ENCODE measurements at regions not wholly inside any gene's neighbourhood (a gene's known extent, or its start where the extent isn't known, plus 50 kb on each side); places are given as distances from the start of the nearest gene placed in this dataset.

GRCh38 chr7:156275292-156275691 lies 365.3 kb upstream of the RNF32 start:
- TF ChIP-seq REST (IDR thresholded peaks at IDR 0.05; ENCODE audit: insufficient replicate concordance, low read depth) (no peak), SPI1 (IDR thresholded peaks at IDR 0.05; ENCODE audit: borderline replicate concordance, low read depth) (no peak), GABPA (IDR thresholded peaks at IDR 0.05; ENCODE audit: low read depth) (no peak), POLR2AphosphoS5 (IDR thresholded peaks at IDR 0.05; ENCODE audit: low read depth) (no peak), CTCF (IDR thresholded peaks at IDR 0.05; ENCODE audit: insufficient read depth, low read length) (no peak)
- no peak for DNase-seq (ENCODE audit: low read depth in 1 of 2, low spot score in 1 of 2)
- no peaks in the 10 kb centered on the region for H3K27me3 ChIP-seq (ENCODE audit: insufficient read depth, poor library complexity, severe bottlenecking)
- no peak overlapping the region for H3K27ac ChIP-seq (replicated peaks)
- H3K4me3 ChIP-seq (replicated peaks; ENCODE audit: insufficient read depth, low read length), result no peak overlapping the region

GRCh38 chr7:156274557-156274956 lies 366.0 kb upstream of the RNF32 start:
- no peak overlapping the region for H3K4me3 ChIP-seq (replicated peaks; ENCODE audit: insufficient read depth, low read length)
- no peaks in the 10 kb centered on the region for H3K27me3 ChIP-seq (ENCODE audit: insufficient read depth, poor library complexity, severe bottlenecking)
- DNase-seq (ENCODE audit: low read depth in 1 of 2, low spot score in 1 of 2), result no peak
- no peak overlapping the region for H3K27ac ChIP-seq (replicated peaks)
- no peak for TF ChIP-seq GABPA (IDR thresholded peaks at IDR 0.05; ENCODE audit: low read depth)
- no peak for TF ChIP-seq CTCF (IDR thresholded peaks at IDR 0.05; ENCODE audit: insufficient read depth, low read length)
- TF ChIP-seq POLR2AphosphoS5 (IDR thresholded peaks at IDR 0.05; ENCODE audit: low read depth), result no peak
- no peak for TF ChIP-seq REST (IDR thresholded peaks at IDR 0.05; ENCODE audit: insufficient replicate concordance, low read depth)
- TF ChIP-seq SPI1 (IDR thresholded peaks at IDR 0.05; ENCODE audit: borderline replicate concordance, low read depth), result no peak

GRCh38 chr7:156261581-156261980 lies 379.0 kb upstream of the RNF32 start:
- no peak for TF ChIP-seq REST (IDR thresholded peaks at IDR 0.05; ENCODE audit: insufficient replicate concordance, low read depth)
- TF ChIP-seq SPI1 (IDR thresholded peaks at IDR 0.05; ENCODE audit: borderline replicate concordance, low read depth), result no peak
- no peak for TF ChIP-seq CTCF (IDR thresholded peaks at IDR 0.05; ENCODE audit: insufficient read depth, low read length)
- TF ChIP-seq POLR2AphosphoS5 (IDR thresholded peaks at IDR 0.05; ENCODE audit: low read depth), result no peak
- no peak for TF ChIP-seq GABPA (IDR thresholded peaks at IDR 0.05; ENCODE audit: low read depth)
- H3K27me3 ChIP-seq (ENCODE audit: insufficient read depth, poor library complexity, severe bottlenecking), result no peaks in the 10 kb centered on the region
- no peak overlapping the region for H3K4me3 ChIP-seq (replicated peaks; ENCODE audit: insufficient read depth, low read length)
- H3K27ac ChIP-seq (replicated peaks), result no peak overlapping the region
- no peak for DNase-seq (ENCODE audit: low read depth in 1 of 2, low spot score in 1 of 2)
